ENCODE measurements at regions not wholly inside any gene's neighbourhood (a gene's known extent, or its start where the extent isn't known, plus 50 kb on each side); places are given as distances from the start of the nearest gene placed in this dataset.

- TF ChIP-seq, protein P1, sequence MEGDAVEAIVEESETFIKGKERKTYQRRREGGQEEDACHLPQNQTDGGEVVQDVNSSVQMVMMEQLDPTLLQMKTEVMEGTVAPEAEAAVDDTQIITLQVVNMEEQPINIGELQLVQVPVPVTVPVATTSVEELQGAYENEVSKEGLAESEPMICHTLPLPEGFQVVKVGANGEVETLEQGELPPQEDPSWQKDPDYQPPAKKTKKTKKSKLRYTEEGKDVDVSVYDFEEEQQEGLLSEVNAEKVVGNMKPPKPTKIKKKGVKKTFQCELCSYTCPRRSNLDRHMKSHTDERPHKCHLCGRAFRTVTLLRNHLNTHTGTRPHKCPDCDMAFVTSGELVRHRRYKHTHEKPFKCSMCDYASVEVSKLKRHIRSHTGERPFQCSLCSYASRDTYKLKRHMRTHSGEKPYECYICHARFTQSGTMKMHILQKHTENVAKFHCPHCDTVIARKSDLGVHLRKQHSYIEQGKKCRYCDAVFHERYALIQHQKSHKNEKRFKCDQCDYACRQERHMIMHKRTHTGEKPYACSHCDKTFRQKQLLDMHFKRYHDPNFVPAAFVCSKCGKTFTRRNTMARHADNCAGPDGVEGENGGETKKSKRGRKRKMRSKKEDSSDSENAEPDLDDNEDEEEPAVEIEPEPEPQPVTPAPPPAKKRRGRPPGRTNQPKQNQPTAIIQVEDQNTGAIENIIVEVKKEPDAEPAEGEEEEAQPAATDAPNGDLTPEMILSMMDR (IDR thresholded peaks at IDR 0.05) = no peak
- no peak for TF ChIP-seq POLR2A (IDR thresholded peaks at IDR 0.05)
These were observed 153.5 kb downstream of the KCNRG start for GRCh38 chr13:50168786-50169185.

Data from body of pancreas (tissue), 4 donors.